H1 (cell line): ENCODE measurements at regions not wholly inside any gene's neighbourhood (a gene's known extent, or its start where the extent isn't known, plus 50 kb on each side); places are given as distances from the start of the nearest gene placed in this dataset.

Experiments used
- CEBPB ChIP-seq: IDR thresholded peaks from 2 replicates; pipeline ENCODE4 v1.6.1; 2012; ENCODE audit warnings: low read depth, low read length
- CTBP2 ChIP-seq: IDR thresholded peaks from 2 replicates; pipeline ENCODE4 v1.7.0; 2011; ENCODE audit warnings: borderline replicate concordance, mild to moderate bottlenecking, moderate library complexity, mixed read lengths, low read length; ENCODE audit not compliant: insufficient read depth, insufficient read length
- POLR2A ChIP-seq, 2 experiments: IDR thresholded peaks; 1 replicate in 1 of 2; 2 replicates in 1 of 2; pipeline ENCODE4 v1.6.1; 2011; ENCODE audit warnings: low read depth in 2 of 2, low read length in 2 of 2, mild to moderate bottlenecking in 2 of 2; ENCODE audit errors: control extremely low read depth in 1 of 2
- POLR2AphosphoS5 ChIP-seq: IDR thresholded peaks from 2 replicates; pipeline ENCODE4 v1.6.1; 2011; ENCODE audit warnings: low read depth, low read length
- SAP30 ChIP-seq: fragments of 300-600 bp; sonication (generic); IDR thresholded peaks from 2 replicates; pipeline ENCODE4 v1.7.1; 2012; ENCODE audit warnings: low read length, moderate library complexity, mild to moderate bottlenecking, inconsistent platforms; ENCODE audit not compliant: insufficient read depth, insufficient replicate concordance
- SP1 ChIP-seq: IDR thresholded peaks from 2 replicates; pipeline ENCODE4 v1.6.1; 2011; ENCODE audit warnings: low read depth, low read length
- TAF7 ChIP-seq: optimal IDR thresholded peaks from 2 replicates; pipeline ENCODE3; 2011; ENCODE audit warnings: low read depth, mild to moderate bottlenecking, inconsistent platforms, low read length, moderate library complexity, borderline replicate concordance
- TCF12 ChIP-seq: IDR thresholded peaks from 2 replicates; pipeline ENCODE4 v1.6.1; 2011; ENCODE audit warnings: low read depth, mild to moderate bottlenecking, low read length
- YY1 ChIP-seq: IDR thresholded peaks from 2 replicates; pipeline ENCODE4 v1.6.1; 2011; ENCODE audit warnings: low read depth, mild to moderate bottlenecking, low read length

- TF ChIP-seq YY1 (no peak), TAF7 (no peak), SP1 (no peak), CEBPB (no peak), SAP30 (no peak), CTBP2 (no peak), TCF12 (no peak), POLR2A (IDR thresholded peaks at IDR 0.05; ENCODE audit: control extremely low read depth in 1 of 2, low read depth in 2 of 2, low read length in 2 of 2) (no peak), POLR2AphosphoS5 (no peak)
These were observed 417.0 kb downstream of the HAPSTR1 start (continued) for GRCh38 chr16:9508328-9508936.
